ENCODE measurements at regions not wholly inside any gene's neighbourhood (a gene's known extent, or its start where the extent isn't known, plus 50 kb on each side); places are given as distances from the start of the nearest gene placed in this dataset.

DNA sequence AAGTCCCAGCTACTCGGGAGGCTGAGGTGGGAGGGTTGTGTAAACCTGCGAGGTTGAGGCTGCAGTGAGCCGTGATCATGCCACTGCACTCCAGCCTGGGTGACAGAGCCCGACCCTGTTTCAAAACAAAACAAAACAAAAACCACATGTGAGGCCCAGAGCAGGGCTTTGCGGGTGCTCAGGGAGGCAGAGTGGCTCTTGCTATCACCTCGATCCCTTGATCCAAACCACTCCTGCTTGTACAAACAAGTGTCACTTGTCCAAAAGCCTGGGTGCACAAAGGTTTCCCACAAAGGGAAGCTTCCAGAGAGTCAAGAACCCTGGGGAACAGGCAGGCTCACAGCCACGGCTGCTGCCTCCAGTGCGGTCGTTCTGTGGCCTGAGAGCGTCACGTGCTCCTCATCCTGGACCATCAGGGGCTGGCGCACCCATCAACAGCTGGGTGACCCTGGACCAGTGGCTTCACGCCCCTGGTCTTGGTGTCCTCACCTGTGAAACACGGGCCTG lies 162.7 kb downstream of the C9orf50 start:
- no peaks in the 10 kb centered on the region for H3K9me3 ChIP-seq (ENCODE audit: control insufficient read depth in 4 of 4, low read length in 3 of 4)
- no peak overlapping the region for H3K4me3 ChIP-seq (ENCODE audit: low read depth in 1 of 3, low read length in 3 of 3)
- no peak overlapping the region for H3K9ac ChIP-seq (ENCODE audit: low read depth in 1 of 2, low read length in 2 of 2)
- no peak for DNase-seq (ENCODE audit: low spot score)
- peaks cover 12 to 27% (median 21%) of the 10 kb centered on the region in 4 donors for H3K4me1 ChIP-seq (ENCODE audit: control insufficient read depth in 4 of 4, insufficient read depth in 4 of 4, low read length in 3 of 4)
- peak overlapping the region; percentile 59 to 63 for H3K27ac ChIP-seq (ENCODE audit: low read depth in 1 of 2, low read length in 2 of 2)
- TF ChIP-seq, protein P1, sequence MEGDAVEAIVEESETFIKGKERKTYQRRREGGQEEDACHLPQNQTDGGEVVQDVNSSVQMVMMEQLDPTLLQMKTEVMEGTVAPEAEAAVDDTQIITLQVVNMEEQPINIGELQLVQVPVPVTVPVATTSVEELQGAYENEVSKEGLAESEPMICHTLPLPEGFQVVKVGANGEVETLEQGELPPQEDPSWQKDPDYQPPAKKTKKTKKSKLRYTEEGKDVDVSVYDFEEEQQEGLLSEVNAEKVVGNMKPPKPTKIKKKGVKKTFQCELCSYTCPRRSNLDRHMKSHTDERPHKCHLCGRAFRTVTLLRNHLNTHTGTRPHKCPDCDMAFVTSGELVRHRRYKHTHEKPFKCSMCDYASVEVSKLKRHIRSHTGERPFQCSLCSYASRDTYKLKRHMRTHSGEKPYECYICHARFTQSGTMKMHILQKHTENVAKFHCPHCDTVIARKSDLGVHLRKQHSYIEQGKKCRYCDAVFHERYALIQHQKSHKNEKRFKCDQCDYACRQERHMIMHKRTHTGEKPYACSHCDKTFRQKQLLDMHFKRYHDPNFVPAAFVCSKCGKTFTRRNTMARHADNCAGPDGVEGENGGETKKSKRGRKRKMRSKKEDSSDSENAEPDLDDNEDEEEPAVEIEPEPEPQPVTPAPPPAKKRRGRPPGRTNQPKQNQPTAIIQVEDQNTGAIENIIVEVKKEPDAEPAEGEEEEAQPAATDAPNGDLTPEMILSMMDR (IDR thresholded peaks at IDR 0.05; ENCODE audit: low read depth, low read length, missing input control), result no peak
- TF ChIP-seq RAD21 (IDR thresholded peaks at IDR 0.05) (peak; percentile 38 to 49), HNF4A (conservative IDR thresholded peaks at IDR 0.05) (peak in 1 of 2 donors; percentile 24), SP1 (IDR thresholded peaks at IDR 0.05) (peak; percentile 21), ATF3 (IDR thresholded peaks at IDR 0.05) (no peak), YY1 (IDR thresholded peaks at IDR 0.05) (peak; percentile 46), FOXA1 (IDR thresholded peaks at IDR 0.05) (peak; percentile 36), NR2F2 (IDR thresholded peaks at IDR 0.05) (no peak), RXRA (IDR thresholded peaks at IDR 0.05) (peak; percentile 17 to 53), ZBTB33 (IDR thresholded peaks at IDR 0.05) (no peak)
- TF ChIP-seq, protein P2, sequence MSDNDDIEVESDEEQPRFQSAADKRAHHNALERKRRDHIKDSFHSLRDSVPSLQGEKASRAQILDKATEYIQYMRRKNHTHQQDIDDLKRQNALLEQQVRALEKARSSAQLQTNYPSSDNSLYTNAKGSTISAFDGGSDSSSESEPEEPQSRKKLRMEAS (IDR thresholded peaks at IDR 0.05), result no peak
- H3K36me3 ChIP-seq (ENCODE audit: control insufficient read depth in 4 of 4, insufficient read depth in 3 of 4, low read depth in 1 of 4, low read length in 3 of 4), result no peaks in the 10 kb centered on the region
- H3K27me3 ChIP-seq (ENCODE audit: control insufficient read depth in 4 of 4, insufficient read depth in 4 of 4, low read length in 3 of 4), result no peaks in the 10 kb centered on the region
- 35% methylated on average over 14 of the region's 14 CpGs for whole genome bisulfite sequencing

DNA sequence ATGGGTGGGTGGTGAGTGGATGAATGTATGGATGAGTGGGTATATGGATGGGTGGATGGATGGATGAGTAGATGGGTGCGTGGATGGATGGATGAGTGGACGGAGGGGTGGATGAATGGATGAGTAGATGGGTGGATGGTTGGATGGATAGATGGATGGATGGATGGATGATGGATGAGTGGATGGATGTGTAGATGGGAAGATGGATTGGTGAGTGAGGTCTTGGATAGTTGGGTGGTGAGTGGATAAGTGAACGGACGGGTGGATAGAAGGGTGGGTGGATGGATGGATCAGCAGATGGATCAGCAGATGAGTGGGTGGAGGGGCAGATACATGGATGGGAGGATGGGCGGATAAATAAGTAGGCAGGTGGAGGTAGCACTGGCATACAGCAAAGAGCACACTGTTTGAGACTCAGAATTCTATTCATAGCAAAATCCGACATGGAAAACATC lies 163.5 kb downstream of the C9orf50 start:
- H3K4me1 ChIP-seq (ENCODE audit: control insufficient read depth in 4 of 4, insufficient read depth in 4 of 4, low read length in 3 of 4), result peaks cover 12 to 27% (median 21%) of the 10 kb centered on the region in 4 donors
- H3K4me3 ChIP-seq (ENCODE audit: low read depth in 1 of 3, low read length in 3 of 3), result no peak overlapping the region
- H3K27ac ChIP-seq (ENCODE audit: low read depth in 1 of 2, low read length in 2 of 2), result no peak overlapping the region
- no peaks in the 10 kb centered on the region for H3K9me3 ChIP-seq (ENCODE audit: control insufficient read depth in 4 of 4, low read length in 3 of 4)
- H3K36me3 ChIP-seq (ENCODE audit: control insufficient read depth in 4 of 4, insufficient read depth in 3 of 4, low read depth in 1 of 4, low read length in 3 of 4), result no peaks in the 10 kb centered on the region
- 97% methylated on average over 6 of the region's 6 CpGs for WGBS
- H3K27me3 ChIP-seq (ENCODE audit: control insufficient read depth in 4 of 4, insufficient read depth in 4 of 4, low read length in 3 of 4), result no peaks in the 10 kb centered on the region
- no peak overlapping the region for H3K9ac ChIP-seq (ENCODE audit: low read depth in 1 of 2, low read length in 2 of 2)
- TF ChIP-seq, protein P2 (IDR thresholded peaks at IDR 0.05), result no peak
- no peak for TF ChIP-seq JUND (IDR thresholded peaks at IDR 0.05)
- TF ChIP-seq YY1 (IDR thresholded peaks at IDR 0.05), result no peak
- TF ChIP-seq SP1 (IDR thresholded peaks at IDR 0.05), result no peak
- TF ChIP-seq HNF4A (conservative IDR thresholded peaks at IDR 0.05), result no peak
- TF ChIP-seq GABPA (IDR thresholded peaks at IDR 0.05 in 1 of 2, conservative IDR thresholded peaks at IDR 0.05 in 1 of 2), result no peak
- TF ChIP-seq, protein P3, sequence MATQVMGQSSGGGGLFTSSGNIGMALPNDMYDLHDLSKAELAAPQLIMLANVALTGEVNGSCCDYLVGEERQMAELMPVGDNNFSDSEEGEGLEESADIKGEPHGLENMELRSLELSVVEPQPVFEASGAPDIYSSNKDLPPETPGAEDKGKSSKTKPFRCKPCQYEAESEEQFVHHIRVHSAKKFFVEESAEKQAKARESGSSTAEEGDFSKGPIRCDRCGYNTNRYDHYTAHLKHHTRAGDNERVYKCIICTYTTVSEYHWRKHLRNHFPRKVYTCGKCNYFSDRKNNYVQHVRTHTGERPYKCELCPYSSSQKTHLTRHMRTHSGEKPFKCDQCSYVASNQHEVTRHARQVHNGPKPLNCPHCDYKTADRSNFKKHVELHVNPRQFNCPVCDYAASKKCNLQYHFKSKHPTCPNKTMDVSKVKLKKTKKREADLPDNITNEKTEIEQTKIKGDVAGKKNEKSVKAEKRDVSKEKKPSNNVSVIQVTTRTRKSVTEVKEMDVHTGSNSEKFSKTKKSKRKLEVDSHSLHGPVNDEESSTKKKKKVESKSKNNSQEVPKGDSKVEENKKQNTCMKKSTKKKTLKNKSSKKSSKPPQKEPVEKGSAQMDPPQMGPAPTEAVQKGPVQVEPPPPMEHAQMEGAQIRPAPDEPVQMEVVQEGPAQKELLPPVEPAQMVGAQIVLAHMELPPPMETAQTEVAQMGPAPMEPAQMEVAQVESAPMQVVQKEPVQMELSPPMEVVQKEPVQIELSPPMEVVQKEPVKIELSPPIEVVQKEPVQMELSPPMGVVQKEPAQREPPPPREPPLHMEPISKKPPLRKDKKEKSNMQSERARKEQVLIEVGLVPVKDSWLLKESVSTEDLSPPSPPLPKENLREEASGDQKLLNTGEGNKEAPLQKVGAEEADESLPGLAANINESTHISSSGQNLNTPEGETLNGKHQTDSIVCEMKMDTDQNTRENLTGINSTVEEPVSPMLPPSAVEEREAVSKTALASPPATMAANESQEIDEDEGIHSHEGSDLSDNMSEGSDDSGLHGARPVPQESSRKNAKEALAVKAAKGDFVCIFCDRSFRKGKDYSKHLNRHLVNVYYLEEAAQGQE (IDR thresholded peaks at IDR 0.05), result no peak
- TF ChIP-seq RXRA (IDR thresholded peaks at IDR 0.05), result no peak
- no peak for TF ChIP-seq HNF4G (IDR thresholded peaks at IDR 0.05)
- TF ChIP-seq FOXA2 (IDR thresholded peaks at IDR 0.05), result no peak
- no peak for TF ChIP-seq TAF1 (conservative IDR thresholded peaks at IDR 0.05)
- no peak for TF ChIP-seq ZBTB33 (IDR thresholded peaks at IDR 0.05)
- TF ChIP-seq, protein P1 (IDR thresholded peaks at IDR 0.05; ENCODE audit: low read depth, low read length, missing input control), result no peak
- TF ChIP-seq NR2F2 (IDR thresholded peaks at IDR 0.05), result no peak
- no peak for TF ChIP-seq ATF3 (IDR thresholded peaks at IDR 0.05)
- no peak for DNase-seq (ENCODE audit: low spot score)
